Lower leg skin (tissue), 3 donors: ENCODE measurements at regions not wholly inside any gene's neighbourhood (a gene's known extent, or its start where the extent isn't known, plus 50 kb on each side); places are given as distances from the start of the nearest gene placed in this dataset.

Source experiments
- POLR2A ChIP-seq, 2 donors: fragments of 450-650 bp; IDR thresholded peaks; one replicate each; pipeline ENCODE4 v1.6.1; 2016 to 2017; ENCODE audit warnings: antibody characterized with exemption in 2 of 2, mild to moderate bottlenecking in 1 of 2, moderate library complexity in 1 of 2
- TF ChIP-seq, protein P1 (sequence below), 3 donors: fragments of 450-650 bp; IDR thresholded peaks; one replicate each; pipeline ENCODE4 v1.5.1; 2016; ENCODE audit warnings: antibody characterized with exemption in 3 of 3, mild to moderate bottlenecking in 3 of 3, moderate library complexity in 2 of 3

DNA sequence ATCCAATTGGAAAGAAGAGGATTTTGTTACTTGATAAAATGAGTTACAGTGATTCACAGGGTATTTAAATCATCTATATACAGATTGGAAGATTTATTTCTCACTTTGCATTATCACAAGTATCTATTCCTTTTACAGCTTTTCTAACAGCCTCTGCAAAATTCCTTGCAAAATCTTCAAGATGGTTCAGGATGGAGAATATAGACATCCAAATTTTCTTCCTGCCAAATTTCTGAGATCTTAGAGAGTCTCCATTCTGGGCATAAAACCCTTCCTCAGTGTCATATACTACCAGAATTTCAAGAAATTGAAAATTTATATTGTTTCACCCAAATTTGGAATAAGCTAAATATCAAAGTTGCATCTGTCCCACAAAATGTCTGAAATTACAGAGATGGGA, 259.1 kb upstream of the FAM174A start:
- TF ChIP-seq, protein P1, sequence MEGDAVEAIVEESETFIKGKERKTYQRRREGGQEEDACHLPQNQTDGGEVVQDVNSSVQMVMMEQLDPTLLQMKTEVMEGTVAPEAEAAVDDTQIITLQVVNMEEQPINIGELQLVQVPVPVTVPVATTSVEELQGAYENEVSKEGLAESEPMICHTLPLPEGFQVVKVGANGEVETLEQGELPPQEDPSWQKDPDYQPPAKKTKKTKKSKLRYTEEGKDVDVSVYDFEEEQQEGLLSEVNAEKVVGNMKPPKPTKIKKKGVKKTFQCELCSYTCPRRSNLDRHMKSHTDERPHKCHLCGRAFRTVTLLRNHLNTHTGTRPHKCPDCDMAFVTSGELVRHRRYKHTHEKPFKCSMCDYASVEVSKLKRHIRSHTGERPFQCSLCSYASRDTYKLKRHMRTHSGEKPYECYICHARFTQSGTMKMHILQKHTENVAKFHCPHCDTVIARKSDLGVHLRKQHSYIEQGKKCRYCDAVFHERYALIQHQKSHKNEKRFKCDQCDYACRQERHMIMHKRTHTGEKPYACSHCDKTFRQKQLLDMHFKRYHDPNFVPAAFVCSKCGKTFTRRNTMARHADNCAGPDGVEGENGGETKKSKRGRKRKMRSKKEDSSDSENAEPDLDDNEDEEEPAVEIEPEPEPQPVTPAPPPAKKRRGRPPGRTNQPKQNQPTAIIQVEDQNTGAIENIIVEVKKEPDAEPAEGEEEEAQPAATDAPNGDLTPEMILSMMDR (IDR thresholded peaks at IDR 0.05): no peak
- TF ChIP-seq POLR2A (IDR thresholded peaks at IDR 0.05): no peak
